ENCODE measurements at regions not wholly inside any gene's neighbourhood (a gene's known extent, or its start where the extent isn't known, plus 50 kb on each side); places are given as distances from the start of the nearest gene placed in this dataset.

DNA sequence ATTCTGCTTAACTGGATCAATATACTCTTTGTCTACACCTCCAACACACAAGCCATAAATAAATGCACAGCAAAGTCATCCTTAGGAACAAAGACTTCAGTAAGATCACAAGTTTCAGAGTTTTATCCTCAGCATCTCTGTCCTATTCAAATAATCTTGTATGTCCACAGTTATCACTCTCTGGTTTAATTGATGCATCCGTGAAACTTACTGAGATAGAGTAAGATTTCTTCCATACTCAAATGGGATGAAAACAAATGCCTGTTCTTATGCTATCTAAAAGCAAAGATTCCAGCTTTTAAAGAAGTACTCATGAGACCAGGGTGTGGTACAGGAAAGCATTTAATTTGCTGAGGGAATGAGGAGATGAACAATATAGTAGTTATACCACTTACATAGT, 184.6 kb upstream of the SLC7A11 start:
- no peak for DNase-seq (ENCODE audit: low read depth)
- no peak overlapping the region for H3K4me3 ChIP-seq (ENCODE audit: low read depth, low read length)
- TF ChIP-seq, protein P1, sequence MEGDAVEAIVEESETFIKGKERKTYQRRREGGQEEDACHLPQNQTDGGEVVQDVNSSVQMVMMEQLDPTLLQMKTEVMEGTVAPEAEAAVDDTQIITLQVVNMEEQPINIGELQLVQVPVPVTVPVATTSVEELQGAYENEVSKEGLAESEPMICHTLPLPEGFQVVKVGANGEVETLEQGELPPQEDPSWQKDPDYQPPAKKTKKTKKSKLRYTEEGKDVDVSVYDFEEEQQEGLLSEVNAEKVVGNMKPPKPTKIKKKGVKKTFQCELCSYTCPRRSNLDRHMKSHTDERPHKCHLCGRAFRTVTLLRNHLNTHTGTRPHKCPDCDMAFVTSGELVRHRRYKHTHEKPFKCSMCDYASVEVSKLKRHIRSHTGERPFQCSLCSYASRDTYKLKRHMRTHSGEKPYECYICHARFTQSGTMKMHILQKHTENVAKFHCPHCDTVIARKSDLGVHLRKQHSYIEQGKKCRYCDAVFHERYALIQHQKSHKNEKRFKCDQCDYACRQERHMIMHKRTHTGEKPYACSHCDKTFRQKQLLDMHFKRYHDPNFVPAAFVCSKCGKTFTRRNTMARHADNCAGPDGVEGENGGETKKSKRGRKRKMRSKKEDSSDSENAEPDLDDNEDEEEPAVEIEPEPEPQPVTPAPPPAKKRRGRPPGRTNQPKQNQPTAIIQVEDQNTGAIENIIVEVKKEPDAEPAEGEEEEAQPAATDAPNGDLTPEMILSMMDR (conservative IDR thresholded peaks at IDR 0.05; ENCODE audit: low read depth, low read length): no peak

DNA sequence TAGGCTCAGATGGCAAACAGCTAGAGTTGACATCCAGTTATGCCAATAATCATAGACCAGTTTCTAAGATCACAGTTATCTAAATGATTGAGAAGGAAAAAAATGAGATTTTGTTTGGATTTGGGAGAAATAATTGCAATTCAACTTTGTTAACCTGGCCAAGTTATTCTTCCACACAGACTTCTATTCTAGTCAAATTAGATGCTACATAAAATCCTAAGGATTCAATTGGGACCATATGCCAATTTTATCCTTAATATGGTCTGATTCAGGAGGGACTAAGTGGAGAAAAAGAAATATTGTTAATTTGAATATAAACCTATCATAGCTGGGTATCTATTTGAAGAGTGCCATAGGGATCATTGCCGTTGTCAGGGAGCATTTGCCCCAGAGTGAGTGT, 178.3 kb upstream of the SLC7A11 start:
- TF ChIP-seq, protein P1 (conservative IDR thresholded peaks at IDR 0.05; ENCODE audit: low read depth, low read length): no peak
- DNase-seq (ENCODE audit: low read depth): no peak
- no peak overlapping the region for H3K4me3 ChIP-seq (ENCODE audit: low read depth, low read length)

DNA sequence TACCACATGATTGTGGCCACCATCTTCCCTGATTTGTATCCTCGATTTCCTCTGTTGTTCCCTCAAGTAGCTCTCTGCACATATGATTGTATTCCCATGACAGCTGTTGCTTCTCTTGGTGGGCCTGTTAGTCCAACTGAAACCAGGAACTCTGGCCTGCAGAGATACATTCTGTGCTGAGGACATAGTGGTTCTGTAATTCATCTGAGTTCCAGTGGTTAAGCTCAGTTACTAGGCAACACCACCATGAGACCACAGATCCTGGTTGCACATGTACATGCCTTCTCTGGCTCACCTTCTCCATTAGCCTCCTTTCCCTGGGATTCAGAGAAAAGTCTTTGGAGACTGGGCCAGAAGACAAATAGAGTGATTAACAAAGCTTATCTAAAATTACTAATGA, 172.1 kb upstream of the SLC7A11 start:
- no peak overlapping the region for H3K4me3 ChIP-seq (ENCODE audit: low read depth, low read length)
- TF ChIP-seq, protein P1 (conservative IDR thresholded peaks at IDR 0.05; ENCODE audit: low read depth, low read length): no peak
- peak; percentile 32 for DNase-seq (ENCODE audit: low read depth)

DNA sequence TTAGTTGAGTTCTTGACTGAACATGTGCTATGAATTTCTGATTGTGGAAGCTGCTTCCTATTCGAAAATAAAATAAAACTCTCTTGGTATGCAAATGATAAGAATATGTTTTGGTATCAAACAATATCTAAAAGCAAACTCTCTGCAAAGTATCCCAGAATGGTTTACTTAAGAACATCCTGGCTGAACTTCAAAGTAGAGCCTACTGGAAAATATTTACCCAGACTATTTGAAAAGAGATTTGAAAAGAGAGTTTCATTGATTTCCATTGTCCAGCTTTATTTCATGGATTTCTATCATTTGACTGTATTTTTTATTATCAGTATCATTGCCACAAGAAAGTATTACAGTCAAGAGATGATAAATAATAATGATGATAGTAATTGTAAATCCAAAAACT, 171.1 kb upstream of the SLC7A11 start:
- TF ChIP-seq, protein P1 (conservative IDR thresholded peaks at IDR 0.05; ENCODE audit: low read depth, low read length): no peak
- DNase-seq (ENCODE audit: low read depth): no peak
- H3K4me3 ChIP-seq (ENCODE audit: low read depth, low read length): no peak overlapping the region

DNA sequence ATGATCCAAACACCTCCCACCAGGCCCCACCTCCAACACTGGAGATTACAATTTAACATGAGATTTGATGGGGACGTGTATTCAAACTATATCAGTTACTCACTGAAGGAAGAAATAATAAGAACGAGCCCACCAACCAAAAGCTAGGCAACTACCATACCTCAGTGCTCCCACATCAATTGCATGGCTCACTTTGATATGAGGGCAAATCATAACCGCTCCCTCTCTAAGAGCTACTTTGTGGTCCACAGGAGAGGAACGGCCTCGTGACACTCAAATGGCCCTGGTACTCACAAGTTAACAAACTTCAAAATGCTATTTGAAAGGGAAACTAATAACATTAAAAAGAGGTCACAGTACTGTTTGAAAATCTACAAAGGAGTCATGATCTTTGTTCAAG, 170.7 kb upstream of the SLC7A11 start:
- TF ChIP-seq, protein P1 (conservative IDR thresholded peaks at IDR 0.05; ENCODE audit: low read depth, low read length): no peak
- no peak for DNase-seq (ENCODE audit: low read depth)
- H3K4me3 ChIP-seq (ENCODE audit: low read depth, low read length): no peak overlapping the region

DNA sequence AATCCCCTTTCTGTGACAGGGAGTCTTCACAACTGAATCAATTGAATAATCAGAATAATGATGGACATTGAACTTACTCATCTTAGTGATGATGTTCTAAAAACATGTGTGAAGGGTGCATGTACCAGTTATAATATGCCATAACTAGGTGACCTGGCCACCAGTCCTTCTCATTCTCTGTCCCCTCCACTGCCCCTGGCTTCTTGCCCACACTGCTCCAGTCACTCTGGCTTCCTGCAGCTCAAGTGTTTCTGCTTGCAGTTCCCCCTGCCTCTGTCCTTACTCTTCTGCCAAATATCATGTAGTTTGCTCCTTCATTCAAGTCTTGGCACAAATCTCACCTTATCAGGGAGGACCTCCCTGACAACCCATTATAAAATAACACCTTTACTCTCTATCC, 168.1 kb upstream of the SLC7A11 start:
- no peak for DNase-seq (ENCODE audit: low read depth)
- TF ChIP-seq, protein P1 (conservative IDR thresholded peaks at IDR 0.05; ENCODE audit: low read depth, low read length): no peak
- H3K4me3 ChIP-seq (ENCODE audit: low read depth, low read length): no peak overlapping the region

DNA sequence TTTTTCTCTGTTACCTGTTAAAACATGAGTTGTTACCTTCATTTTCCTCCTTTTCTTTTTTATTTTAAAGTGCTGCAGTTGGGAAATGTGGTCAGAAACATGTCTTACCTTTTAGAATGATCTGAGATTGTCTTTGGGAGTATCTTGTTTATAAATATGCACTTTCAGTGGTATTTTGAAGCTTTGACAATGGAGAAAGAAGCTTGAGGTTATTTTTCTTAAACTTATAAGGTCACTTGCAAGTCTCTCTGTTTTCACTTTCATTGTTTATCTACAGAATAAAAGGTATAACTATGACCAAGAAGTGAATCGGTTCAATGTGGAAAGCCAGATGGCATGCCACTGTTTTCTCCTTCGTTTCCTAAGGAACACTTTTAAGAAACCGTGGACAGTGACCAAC, 167.5 kb upstream of the SLC7A11 start:
- DNase-seq (ENCODE audit: low read depth): no peak
- TF ChIP-seq, protein P1 (conservative IDR thresholded peaks at IDR 0.05; ENCODE audit: low read depth, low read length): no peak
- no peak overlapping the region for H3K4me3 ChIP-seq (ENCODE audit: low read depth, low read length)

All from choroid plexus epithelial cell (primary cell).